T-helper 2 cell (primary cell): ENCODE measurements at regions not wholly inside any gene's neighbourhood (a gene's known extent, or its start where the extent isn't known, plus 50 kb on each side); places are given as distances from the start of the nearest gene placed in this dataset.
"Not testable (repeated sequence)": the region's sequence is repeated elsewhere in the genome, so short reads cannot be mapped to it uniquely, and the experiment has no call there.

Source experiments
- DNase-seq, 5 experiments: peaks; one replicate each; pipeline versions ENCODE4 v3.0.0 to v3.0.0-alpha.2; 2012 to 2022

- not testable (repeated sequence) for DNase-seq
Measured at GRCh38 chr14:106344065-106344614, 817.8 kb downstream of the TMEM121 start.

GRCh38 chr14:106344791-106345479, 818.6 kb downstream of the TMEM121 start:
- DNase-seq = not testable (repeated sequence)

GRCh38 chr14:106346084-106346483, 819.7 kb downstream of the TMEM121 start:
- no peak for DNase-seq

- DNase-seq = no peak
Measured at GRCh38 chr14:106346534-106347290, 820.3 kb downstream of the TMEM121 start.

- DNase-seq = no peak
Measured at GRCh38 chr14:106347291-106347778, 821.0 kb downstream of the TMEM121 start.

- DNase-seq = no peak
Measured at GRCh38 chr14:106347890-106348755, 821.7 kb downstream of the TMEM121 start.

- DNase-seq = peak in 4 of 5 experiments; percentile 38 to 83 (median 42)
Measured at GRCh38 chr14:106348873-106349540, 822.6 kb downstream of the TMEM121 start.

- not testable (repeated sequence) for DNase-seq
Measured at GRCh38 chr14:106349678-106350457, 823.5 kb downstream of the TMEM121 start.

GRCh38 chr14:106355007-106355791, 828.8 kb downstream of the TMEM121 start:
- not testable (repeated sequence) for DNase-seq

- DNase-seq = not testable (repeated sequence)
Measured at GRCh38 chr14:106355881-106356642, 829.7 kb downstream of the TMEM121 start.

GRCh38 chr14:106356643-106356930, 830.2 kb downstream of the TMEM121 start:
- not testable (repeated sequence) for DNase-seq

GRCh38 chr14:106359157-106359887, 832.9 kb downstream of the TMEM121 start:
- not testable (repeated sequence) for DNase-seq

GRCh38 chr14:106365371-106365770, 839.0 kb downstream of the TMEM121 start:
- DNase-seq = not testable (repeated sequence)

GRCh38 chr14:106365894-106366293, 839.5 kb downstream of the TMEM121 start:
- DNase-seq = not testable (repeated sequence)

- DNase-seq = not testable (repeated sequence)
Measured at GRCh38 chr14:106366971-106367370, 840.6 kb downstream of the TMEM121 start.

GRCh38 chr14:106369456-106369855, 843.1 kb downstream of the TMEM121 start:
- DNase-seq = not testable (repeated sequence)

- DNase-seq = peak; percentile 46 to 71 (median 65)
Measured at GRCh38 chr14:106372870-106373652, 846.7 kb downstream of the TMEM121 start.

- not testable (repeated sequence) for DNase-seq
Measured at GRCh38 chr14:106373653-106374110, 847.3 kb downstream of the TMEM121 start.
